Transverse colon (tissue), 4 donors: ENCODE measurements at regions not wholly inside any gene's neighbourhood (a gene's known extent, or its start where the extent isn't known, plus 50 kb on each side); places are given as distances from the start of the nearest gene placed in this dataset.

Experiments used
- POLR2A ChIP-seq: fragments of 450-650 bp; IDR thresholded peaks from one replicate; pipeline ENCODE4 v1.6.1; 2016; ENCODE audit warnings: antibody characterized with exemption, mild to moderate bottlenecking, moderate library complexity
- POLR2AphosphoS5 ChIP-seq, 3 donors: sonication (generic); formaldehyde crosslinking; IDR thresholded peaks; one replicate each; pipeline ENCODE4 v1.6.1; 2016; ENCODE audit warnings: antibody characterized with exemption in 3 of 3
- TF ChIP-seq, protein P1 (sequence below), 5 experiments: fragments of 200-600 bp in 3 of 5; fragments of 450-650 bp in 2 of 5; sonication (generic) in 3 of 5; IDR thresholded peaks; 1 replicate in 2 of 5; 2 replicates in 3 of 5; pipeline ENCODE4 v1.5.1; 2016 to 2017; ENCODE audit warnings: antibody characterized with exemption in 5 of 5, inconsistent platforms in 3 of 5, mild to moderate bottlenecking in 2 of 5, moderate library complexity in 1 of 5

DNA sequence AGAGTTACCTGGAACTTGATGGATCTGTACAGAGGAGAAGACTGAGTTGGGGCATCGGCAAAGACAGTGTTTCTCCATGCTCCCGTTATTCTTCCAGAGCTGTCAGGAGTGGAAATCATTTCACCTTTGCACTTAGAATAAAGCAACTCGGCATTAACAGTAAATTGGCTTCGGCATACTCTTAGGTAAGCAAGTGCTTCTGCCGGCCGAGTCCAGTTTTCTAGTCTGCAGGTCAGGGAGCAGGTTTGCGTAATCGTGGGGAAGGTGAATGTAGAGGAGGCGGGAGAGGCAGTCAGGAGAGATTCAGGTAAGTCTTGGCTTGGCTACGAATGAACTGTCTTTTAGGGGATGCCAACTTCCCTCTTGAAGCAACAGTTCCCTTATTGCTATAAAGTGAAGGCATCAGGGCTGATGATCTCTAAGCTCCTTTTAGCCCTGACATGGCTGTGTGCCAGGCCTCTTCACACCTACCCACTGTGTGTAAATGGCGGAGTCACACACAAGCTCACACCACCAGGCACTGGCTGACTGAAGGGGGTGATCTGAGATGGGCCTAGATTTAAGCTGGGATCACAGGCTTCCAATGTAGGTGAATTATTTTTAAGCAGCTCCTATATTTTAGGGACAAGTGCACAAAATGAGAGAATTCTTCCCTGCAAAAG lies 127.1 kb downstream of the GATA3 start:
- TF ChIP-seq POLR2A, result no peak
- TF ChIP-seq, protein P1, sequence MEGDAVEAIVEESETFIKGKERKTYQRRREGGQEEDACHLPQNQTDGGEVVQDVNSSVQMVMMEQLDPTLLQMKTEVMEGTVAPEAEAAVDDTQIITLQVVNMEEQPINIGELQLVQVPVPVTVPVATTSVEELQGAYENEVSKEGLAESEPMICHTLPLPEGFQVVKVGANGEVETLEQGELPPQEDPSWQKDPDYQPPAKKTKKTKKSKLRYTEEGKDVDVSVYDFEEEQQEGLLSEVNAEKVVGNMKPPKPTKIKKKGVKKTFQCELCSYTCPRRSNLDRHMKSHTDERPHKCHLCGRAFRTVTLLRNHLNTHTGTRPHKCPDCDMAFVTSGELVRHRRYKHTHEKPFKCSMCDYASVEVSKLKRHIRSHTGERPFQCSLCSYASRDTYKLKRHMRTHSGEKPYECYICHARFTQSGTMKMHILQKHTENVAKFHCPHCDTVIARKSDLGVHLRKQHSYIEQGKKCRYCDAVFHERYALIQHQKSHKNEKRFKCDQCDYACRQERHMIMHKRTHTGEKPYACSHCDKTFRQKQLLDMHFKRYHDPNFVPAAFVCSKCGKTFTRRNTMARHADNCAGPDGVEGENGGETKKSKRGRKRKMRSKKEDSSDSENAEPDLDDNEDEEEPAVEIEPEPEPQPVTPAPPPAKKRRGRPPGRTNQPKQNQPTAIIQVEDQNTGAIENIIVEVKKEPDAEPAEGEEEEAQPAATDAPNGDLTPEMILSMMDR (IDR thresholded peaks at IDR 0.05), result no peak
- TF ChIP-seq POLR2AphosphoS5 (IDR thresholded peaks at IDR 0.05), result no peak
